Upper lobe of left lung (tissue), 6 donors: ENCODE measurements at regions not wholly inside any gene's neighbourhood (a gene's known extent, or its start where the extent isn't known, plus 50 kb on each side); places are given as distances from the start of the nearest gene placed in this dataset.

Experiments used
- ATAC-seq, 2 donors: fragments of 200-7000 bp; cut with Tn5 transposase; one replicate each; pipeline ENCODE4 v1.9.1; 2022; ENCODE audit warnings: mild to moderate bottlenecking in 2 of 2, moderate library complexity in 2 of 2; ENCODE audit not compliant: low FRiP score in 2 of 2
- DNase-seq, 2 donors: peaks; one replicate each; pipeline ENCODE4 v3.0.0-alpha.2; 2019 to 2020
- H3K27ac ChIP-seq, 4 donors: fragments of 200-600 bp; sonication (generic); one replicate each; pipeline ENCODE4 v1.5.1; 2016 to 2019
- H3K27me3 ChIP-seq, 4 donors: fragments of 200-600 bp; sonication (generic); one replicate each; pipeline ENCODE4 v1.5.1; 2017 to 2019
- H3K36me3 ChIP-seq, 4 donors: fragments of 200-600 bp; sonication (generic); one replicate each; pipeline ENCODE4 v1.5.1; 2016 to 2019
- H3K4me1 ChIP-seq, 4 donors: fragments of 200-600 bp; sonication (generic); one replicate each; pipeline ENCODE4 v1.5.1; 2018 to 2019
- H3K4me3 ChIP-seq, 4 donors: fragments of 200-600 bp; sonication (generic); one replicate each; pipeline ENCODE4 v1.5.1; 2017 to 2019; ENCODE audit warnings: mild to moderate bottlenecking in 2 of 4, moderate library complexity in 1 of 4
- H3K9me3 ChIP-seq, 4 donors: fragments of 200-600 bp; sonication (generic); one replicate each; pipeline ENCODE4 v1.5.1; 2018 to 2019
- EP300 ChIP-seq, 4 donors: sonication (generic); formaldehyde crosslinking; IDR thresholded peaks; one replicate each; pipeline ENCODE4 v1.5.1; 2017; ENCODE audit warnings: antibody characterized with exemption in 4 of 4, control low read depth in 2 of 4
- POLR2A ChIP-seq, 4 donors: fragments of 450-650 bp; IDR thresholded peaks; one replicate each; pipeline ENCODE4 v1.5.1; 2016 to 2017; ENCODE audit warnings: antibody characterized with exemption in 4 of 4, mild to moderate bottlenecking in 2 of 4
- POLR2AphosphoS5 ChIP-seq, 2 donors: sonication (generic); formaldehyde crosslinking; IDR thresholded peaks; one replicate each; pipeline ENCODE4 v1.5.1; 2017; ENCODE audit warnings: antibody characterized with exemption in 2 of 2
- WGBS, 2 donors: methylation state at CpG; one replicate each; pipeline ENCODE4 v1.1.5; 2017 to 2018; 5-methylcytosine and 5-hydroxymethylcytosine counted together
- TF ChIP-seq, protein P1 (sequence below), 6 experiments: fragments of 450-650 bp in 4 of 6; fragments of 200-600 bp in 2 of 6; sonication (generic) in 2 of 6; IDR thresholded peaks; one replicate each; pipeline ENCODE4 v1.5.1; 2016 to 2019; ENCODE audit warnings: antibody characterized with exemption in 6 of 6
- donor health status: DM: no; HTN: no; CAD: no; lungs with moderate emphysema.
- donor health status: DM: no; HTN: yes; CAD: no; lungs with severe emphysema.

DNA sequence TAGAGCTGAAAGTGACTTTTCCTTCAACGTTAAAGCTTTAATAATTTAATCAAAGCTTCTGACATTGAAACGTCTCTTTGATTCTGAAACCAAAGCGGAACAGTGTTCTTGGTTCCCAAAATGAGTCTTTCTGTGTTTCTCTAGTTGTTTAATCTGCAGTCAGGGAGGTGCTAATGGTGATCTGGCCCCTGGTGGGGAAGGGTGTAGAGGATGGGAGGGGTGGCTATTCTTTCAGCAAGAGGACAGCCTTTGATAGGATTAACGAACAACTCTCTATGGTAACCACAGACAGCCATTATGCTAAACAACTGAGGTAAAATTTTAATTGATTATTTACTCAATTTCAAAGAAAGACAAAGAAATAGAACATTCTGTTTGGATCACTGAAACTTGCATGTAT is 79.9 kb upstream of the CADPS start:
- no peaks in the 10 kb centered on the region for H3K36me3 ChIP-seq
- H3K27ac ChIP-seq: no peak overlapping the region
- DNase-seq (no peak), ATAC-seq (no peak)
- H3K4me1 ChIP-seq: no peaks in the 10 kb centered on the region
- H3K9me3 ChIP-seq: no peaks in the 10 kb centered on the region
- no peak for TF ChIP-seq EP300 (IDR thresholded peaks at IDR 0.05)
- TF ChIP-seq POLR2A (IDR thresholded peaks at IDR 0.05): no peak
- no peak for TF ChIP-seq POLR2AphosphoS5 (IDR thresholded peaks at IDR 0.05)
- TF ChIP-seq, protein P1, sequence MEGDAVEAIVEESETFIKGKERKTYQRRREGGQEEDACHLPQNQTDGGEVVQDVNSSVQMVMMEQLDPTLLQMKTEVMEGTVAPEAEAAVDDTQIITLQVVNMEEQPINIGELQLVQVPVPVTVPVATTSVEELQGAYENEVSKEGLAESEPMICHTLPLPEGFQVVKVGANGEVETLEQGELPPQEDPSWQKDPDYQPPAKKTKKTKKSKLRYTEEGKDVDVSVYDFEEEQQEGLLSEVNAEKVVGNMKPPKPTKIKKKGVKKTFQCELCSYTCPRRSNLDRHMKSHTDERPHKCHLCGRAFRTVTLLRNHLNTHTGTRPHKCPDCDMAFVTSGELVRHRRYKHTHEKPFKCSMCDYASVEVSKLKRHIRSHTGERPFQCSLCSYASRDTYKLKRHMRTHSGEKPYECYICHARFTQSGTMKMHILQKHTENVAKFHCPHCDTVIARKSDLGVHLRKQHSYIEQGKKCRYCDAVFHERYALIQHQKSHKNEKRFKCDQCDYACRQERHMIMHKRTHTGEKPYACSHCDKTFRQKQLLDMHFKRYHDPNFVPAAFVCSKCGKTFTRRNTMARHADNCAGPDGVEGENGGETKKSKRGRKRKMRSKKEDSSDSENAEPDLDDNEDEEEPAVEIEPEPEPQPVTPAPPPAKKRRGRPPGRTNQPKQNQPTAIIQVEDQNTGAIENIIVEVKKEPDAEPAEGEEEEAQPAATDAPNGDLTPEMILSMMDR (IDR thresholded peaks at IDR 0.05): no peak
- no peak overlapping the region for H3K4me3 ChIP-seq
- 68 to 72% methylated on average over 4 of the region's 4 CpGs for WGBS, 2 donors
- H3K27me3 ChIP-seq: no peaks in the 10 kb centered on the region

DNA sequence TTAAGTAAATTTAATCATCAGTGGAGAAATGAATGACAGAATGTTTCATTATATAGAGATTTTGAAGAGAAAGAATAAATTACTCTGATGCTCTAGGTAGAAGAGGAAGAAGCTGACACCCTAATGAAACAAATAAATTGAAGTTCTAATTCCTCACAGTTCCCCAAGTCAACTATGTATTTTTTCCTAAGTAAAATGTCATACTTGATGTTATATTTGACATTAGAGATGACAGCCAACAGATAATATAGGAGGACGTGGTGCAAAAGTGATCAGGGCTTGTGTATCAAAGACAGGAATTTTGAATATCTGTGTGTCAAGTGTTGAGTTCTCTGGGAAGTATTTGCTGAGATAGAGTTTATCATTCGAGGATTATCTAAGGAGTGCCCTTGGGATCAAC is 81.2 kb upstream of the CADPS start:
- Histone ChIP-seq H3K4me3 (no peak overlapping the region), H3K36me3 (no peaks in the 10 kb centered on the region), H3K27ac (no peak overlapping the region), H3K27me3 (no peaks in the 10 kb centered on the region), H3K9me3 (no peaks in the 10 kb centered on the region), H3K4me1 (no peaks in the 10 kb centered on the region)
- DNase-seq (no peak), ATAC-seq (no peak)
- 48 to 62% methylated on average over 2 of the region's 2 CpGs for WGBS, 2 donors
- TF ChIP-seq EP300 (IDR thresholded peaks at IDR 0.05) (no peak), POLR2AphosphoS5 (IDR thresholded peaks at IDR 0.05) (no peak), POLR2A (IDR thresholded peaks at IDR 0.05) (no peak)
- TF ChIP-seq, protein P1 (IDR thresholded peaks at IDR 0.05): no peak

DNA sequence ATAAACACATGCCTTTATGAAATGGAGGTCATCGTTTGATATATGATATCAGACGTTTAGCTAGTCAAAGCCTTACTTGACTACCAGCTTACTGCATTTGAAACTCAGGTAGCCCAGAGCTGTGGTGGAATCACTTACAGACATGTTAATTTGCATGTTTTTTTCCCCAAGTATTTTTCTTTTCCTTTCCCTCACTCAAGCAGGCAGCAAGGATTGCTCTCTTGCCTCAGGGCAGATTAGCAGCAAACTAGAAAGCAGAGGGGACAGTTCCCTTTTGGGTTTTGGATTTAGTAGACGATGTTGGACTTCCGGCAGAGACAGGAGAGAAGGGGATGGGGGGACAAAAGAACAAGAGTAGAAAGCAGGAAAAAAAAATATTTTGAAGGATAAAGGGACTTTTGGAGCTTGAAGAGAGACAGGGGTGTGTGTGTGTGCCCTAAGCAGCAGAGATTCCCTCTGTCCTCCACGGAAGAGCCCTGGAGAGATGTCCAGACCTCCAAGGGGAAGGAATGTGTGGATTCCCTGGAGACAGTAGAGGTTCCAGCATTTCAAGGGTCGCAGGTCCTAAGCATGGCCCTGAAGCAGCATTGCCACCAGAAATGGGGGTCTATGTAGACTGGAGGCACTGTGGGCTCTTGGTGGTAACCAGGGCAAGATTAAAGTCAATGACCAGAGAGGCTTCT is 86.8 kb upstream of the CADPS start:
- TF ChIP-seq EP300 (IDR thresholded peaks at IDR 0.05): no peak
- no peak for TF ChIP-seq POLR2AphosphoS5 (IDR thresholded peaks at IDR 0.05)
- TF ChIP-seq, protein P1 (IDR thresholded peaks at IDR 0.05): no peak
- TF ChIP-seq POLR2A (IDR thresholded peaks at IDR 0.05): no peak
- H3K27ac ChIP-seq: no peak overlapping the region
- DNase-seq (no peak), ATAC-seq (no peak)
- no peak overlapping the region for H3K4me3 ChIP-seq
- H3K27me3 ChIP-seq: no peaks in the 10 kb centered on the region
- no peaks in the 10 kb centered on the region for H3K36me3 ChIP-seq
- H3K9me3 ChIP-seq: no peaks in the 10 kb centered on the region
- H3K4me1 ChIP-seq: no peaks in the 10 kb centered on the region
- WGBS, 2 donors: 74 to 75% methylated on average over 6 of the region's 6 CpGs

DNA sequence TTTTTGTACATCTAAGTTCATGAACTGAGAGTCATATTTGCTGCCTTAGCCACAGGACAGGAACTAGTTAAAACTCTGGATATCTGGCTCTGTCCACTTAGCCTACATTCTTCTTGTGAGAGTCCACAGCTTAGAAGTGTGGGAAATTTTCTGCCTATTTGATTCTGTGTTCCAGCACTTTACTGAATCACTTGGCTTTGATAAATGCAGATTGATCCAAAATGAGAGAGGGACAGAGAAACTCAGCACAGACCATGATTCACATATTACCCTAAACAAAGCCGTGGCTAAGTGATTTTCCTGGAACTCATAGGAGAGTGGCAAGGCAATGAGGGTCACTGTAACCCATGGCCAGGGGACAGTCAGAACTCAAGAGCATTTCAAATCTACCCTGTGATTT is 87.5 kb upstream of the CADPS start:
- TF ChIP-seq EP300 (IDR thresholded peaks at IDR 0.05): no peak
- TF ChIP-seq, protein P1 (IDR thresholded peaks at IDR 0.05): no peak
- TF ChIP-seq POLR2AphosphoS5 (IDR thresholded peaks at IDR 0.05): no peak
- TF ChIP-seq POLR2A (IDR thresholded peaks at IDR 0.05): no peak
- Histone ChIP-seq H3K36me3 (no peaks in the 10 kb centered on the region), H3K4me3 (no peak overlapping the region), H3K27ac (no peak overlapping the region), H3K27me3 (no peaks in the 10 kb centered on the region), H3K9me3 (no peaks in the 10 kb centered on the region), H3K4me1 (no peaks in the 10 kb centered on the region)
- ATAC-seq (no peak), DNase-seq (no peak)
- 36 to 75% methylated on average over 1 of the region's 1 CpG for WGBS, 2 donors

GRCh38 chr3:62965311-62965710 is 90.1 kb upstream of the CADPS start:
- no peaks in the 10 kb centered on the region for H3K36me3 ChIP-seq
- no peaks in the 10 kb centered on the region for H3K4me1 ChIP-seq
- H3K27me3 ChIP-seq: no peaks in the 10 kb centered on the region
- DNase-seq (no peak), ATAC-seq (no peak)
- no peak overlapping the region for H3K27ac ChIP-seq
- 78 to 92% methylated on average over 2 of the region's 2 CpGs for WGBS, 2 donors
- H3K4me3 ChIP-seq: no peak overlapping the region
- H3K9me3 ChIP-seq: no peaks in the 10 kb centered on the region
- TF ChIP-seq EP300 (IDR thresholded peaks at IDR 0.05) (no peak), POLR2A (IDR thresholded peaks at IDR 0.05) (no peak), POLR2AphosphoS5 (IDR thresholded peaks at IDR 0.05) (no peak)
- TF ChIP-seq, protein P1 (IDR thresholded peaks at IDR 0.05): no peak
